ENCODE measurements at regions not wholly inside any gene's neighbourhood (a gene's known extent, or its start where the extent isn't known, plus 50 kb on each side); places are given as distances from the start of the nearest gene placed in this dataset.

GRCh38 chr1:74818241-74818640, 85.3 kb downstream of the TYW3 start:
- TF ChIP-seq CTCF (IDR thresholded peaks at IDR 0.05) (no peak), POLR2A (IDR thresholded peaks at IDR 0.05) (no peak), EP300 (IDR thresholded peaks at IDR 0.05) (no peak)
